Renal cortical epithelial cell (primary cell): ENCODE measurements at regions not wholly inside any gene's neighbourhood (a gene's known extent, or its start where the extent isn't known, plus 50 kb on each side); places are given as distances from the start of the nearest gene placed in this dataset.
A peak's percentile ranks its signal among the peaks of the same experiment; 100 is the strongest.
"Not testable (repeated sequence)": the region's sequence is repeated elsewhere in the genome, so short reads cannot be mapped to it uniquely, and the experiment has no call there.

ENCODE experiments used
- DNase-seq: peaks from one replicate; pipeline ENCODE4 v3.0.0-alpha.2; 2011; ENCODE audit warnings: low read depth

DNA sequence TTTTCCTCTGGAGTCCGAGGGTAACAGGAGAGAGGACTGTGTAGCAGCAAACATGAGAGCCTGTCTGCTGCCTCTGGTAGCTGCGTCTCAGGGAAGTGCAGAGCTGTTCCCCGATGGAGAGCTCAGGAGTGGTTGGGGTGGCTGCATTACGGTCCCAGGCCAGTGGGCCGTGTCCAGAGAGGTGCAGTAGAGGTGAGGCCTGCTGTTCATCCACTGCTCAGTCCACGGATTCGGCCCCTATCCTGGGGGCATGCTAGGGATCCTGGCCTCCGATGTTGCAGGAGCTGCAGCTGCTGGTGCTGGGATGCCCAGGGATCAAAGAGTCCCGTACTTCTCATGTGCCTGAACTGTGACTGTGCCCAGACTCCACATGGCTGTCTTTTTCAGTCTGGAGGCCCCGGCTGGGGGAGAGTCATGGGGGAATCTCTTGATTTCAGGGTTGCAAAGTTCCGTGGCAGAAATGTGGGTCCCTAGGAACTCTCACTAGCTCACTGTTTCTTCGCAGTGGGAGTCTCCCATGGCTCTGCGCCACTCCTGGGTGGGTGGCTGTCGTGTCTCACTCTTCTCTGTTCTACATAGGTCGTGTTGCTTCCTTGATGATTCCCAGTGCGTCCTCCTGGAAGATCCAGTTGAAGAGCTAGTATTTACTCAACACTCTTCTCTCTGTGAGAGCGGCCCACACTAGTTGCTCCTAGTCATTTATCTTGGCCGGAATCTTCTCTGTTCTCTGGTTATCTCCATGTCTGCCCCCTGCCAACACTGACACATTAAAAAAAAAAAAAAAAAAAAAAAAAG is 109.5 kb upstream of the CENPE start:
- no peak for DNase-seq

DNA sequence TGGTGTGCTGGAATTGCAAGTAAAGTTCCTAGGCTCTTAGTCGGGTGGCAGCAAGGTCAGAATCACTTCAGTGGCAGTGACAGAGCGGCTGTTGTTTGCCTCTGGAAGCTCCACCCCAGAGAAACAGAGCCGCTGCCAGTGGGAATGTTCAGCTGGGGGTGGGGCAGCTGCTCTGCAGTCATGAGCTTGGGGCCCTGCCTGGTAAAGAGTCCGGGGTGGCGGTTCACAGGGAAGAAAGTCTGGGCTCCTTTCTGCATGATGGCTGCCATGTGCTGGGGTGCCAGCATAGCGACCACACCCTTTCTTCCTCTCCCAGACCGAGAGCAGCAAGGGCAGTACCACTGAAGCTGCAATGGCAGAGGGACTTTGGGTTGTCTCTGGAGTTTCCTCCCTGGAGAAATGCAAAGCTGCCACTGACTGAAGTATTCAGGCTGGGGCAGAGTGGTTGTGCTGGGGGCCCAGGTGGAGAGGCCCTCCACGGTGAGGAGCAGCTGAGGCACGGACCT is 108.8 kb upstream of the CENPE start:
- DNase-seq: no peak

DNA sequence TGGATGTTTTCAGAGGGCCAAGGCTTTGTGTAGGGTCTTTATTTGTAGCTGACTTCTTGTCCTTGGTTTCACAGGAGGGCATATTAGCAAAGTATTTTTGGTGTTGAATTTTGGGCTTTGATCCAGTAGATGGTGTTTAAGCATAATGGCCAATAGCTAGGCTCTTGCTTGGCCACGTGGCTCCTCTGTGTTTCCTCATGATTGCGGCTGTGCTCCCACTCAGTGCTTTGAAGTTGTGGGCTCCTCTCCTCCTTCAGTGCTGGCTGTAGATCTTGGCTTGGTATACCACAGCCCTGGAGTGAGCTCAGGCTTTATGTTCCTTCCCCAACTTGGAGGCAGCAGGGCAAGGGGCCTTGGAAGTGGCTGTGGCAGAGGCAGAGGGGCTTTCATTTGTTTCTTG is 107.2 kb upstream of the CENPE start:
- no peak for DNase-seq

DNA sequence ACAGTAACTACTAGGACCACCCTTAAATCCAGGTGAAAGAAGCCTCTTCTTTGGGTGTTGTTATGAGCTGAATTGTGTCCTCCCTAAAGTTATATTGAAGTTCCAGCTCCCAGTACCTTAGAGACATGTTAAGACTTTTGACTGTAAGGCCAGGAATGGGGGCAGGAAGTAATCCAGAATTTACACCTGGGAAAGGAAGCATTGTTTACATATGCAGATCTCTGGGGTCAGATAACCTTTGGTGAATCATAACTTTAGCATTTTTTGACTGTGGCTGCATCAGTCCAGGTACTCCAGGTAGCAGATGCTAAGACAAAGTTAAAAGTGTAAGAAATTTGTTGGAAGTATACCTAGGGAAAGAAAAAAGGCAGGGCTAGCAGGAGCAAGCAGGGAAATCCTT is 104.9 kb upstream of the CENPE start:
- peak; percentile 2 for DNase-seq

DNA sequence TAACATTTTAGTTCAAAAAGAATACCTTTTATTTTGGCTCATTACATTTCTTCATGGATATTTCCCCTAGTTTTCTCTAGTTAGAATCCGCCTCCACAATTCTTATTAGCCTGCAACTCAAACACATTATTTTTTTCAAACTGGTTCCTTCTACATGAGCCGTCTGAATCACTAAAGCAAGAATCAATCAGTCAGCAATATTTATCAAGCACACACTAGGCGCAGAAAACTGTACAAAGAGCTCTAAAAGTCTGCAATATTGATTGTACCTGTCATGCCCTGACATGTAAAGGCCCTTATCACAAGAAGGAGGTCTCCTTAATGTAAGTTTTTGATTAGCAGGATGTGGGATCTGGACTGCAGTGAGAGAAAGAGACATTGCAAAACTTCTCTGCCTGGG is 94.8 kb upstream of the CENPE start:
- no peak for DNase-seq

DNA sequence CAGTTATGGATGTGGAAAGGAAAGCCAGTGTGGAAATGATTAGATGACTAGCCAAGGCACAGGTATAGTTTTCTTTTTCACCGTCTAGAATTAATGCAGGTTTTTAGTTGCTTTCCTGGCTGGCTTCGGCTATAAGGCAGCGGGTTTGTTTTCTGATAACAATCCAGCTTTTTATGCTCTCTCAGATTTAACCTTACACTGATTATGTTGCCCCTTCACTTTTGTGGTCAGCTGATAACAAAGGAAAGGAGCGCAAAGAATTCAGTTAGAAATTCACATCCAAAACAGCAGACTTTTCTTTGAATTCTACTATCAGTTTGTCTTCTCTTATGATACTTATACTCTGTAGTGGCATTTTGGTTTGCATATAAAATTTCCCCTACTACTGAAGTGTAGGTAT is 94.2 kb upstream of the CENPE start:
- no peak for DNase-seq

DNA sequence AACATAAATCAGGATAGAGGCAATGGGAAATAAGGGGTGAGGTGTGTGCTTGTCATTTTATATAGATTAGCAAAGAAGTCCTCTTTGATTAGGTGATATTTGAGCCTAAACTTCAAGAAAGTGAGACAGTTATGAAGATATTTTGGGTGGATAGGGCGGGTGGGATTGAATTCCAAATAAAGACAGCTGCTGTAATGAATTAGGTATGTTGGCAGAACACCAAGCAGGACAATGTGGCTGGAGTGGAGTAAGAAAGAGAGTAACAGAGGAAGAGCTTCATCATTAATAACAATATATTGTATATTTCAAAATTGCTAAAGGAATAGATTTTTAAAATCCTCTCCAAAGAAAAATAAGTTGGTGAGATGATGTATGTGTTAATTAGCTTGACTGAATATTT is 91.0 kb upstream of the CENPE start:
- no peak for DNase-seq

DNA sequence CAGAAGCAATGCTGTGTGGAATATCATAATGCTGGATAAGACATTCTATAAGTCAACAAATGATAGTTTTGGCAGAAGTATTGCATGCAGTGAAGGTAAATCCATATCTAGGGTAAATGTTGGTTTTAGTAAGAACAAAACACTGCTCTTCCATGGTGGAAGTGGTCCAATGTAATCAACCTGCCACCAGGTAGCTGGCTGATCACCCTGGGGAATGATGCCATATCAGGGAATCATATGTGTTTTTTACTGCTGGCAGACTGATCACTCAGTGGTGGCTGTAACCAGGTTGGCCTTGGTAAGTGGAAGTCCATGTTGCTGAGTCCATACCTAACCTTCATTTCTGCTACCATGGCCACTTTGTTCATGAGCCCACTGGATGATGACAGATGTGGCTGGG is 74.0 kb upstream of the CENPE start:
- DNase-seq: no peak

DNA sequence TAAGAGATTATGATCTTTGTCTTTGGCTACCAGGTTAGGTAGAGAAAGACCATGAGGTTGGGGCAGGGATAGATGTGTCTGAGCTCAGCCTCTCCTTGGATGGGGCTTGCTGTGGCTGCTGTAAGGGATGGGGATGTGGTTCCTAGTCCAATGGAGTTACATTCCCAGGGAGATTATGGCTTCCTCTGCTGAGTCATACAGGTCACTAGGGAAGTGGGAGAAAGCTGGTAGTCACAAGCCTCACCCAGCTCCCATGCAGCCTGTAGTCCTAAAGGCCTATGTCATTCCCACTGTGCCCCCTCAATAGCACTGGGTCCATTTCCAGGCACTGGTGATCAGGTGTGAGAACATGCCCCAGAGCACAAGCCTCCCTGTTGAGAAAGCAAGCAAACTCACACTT is 70.6 kb upstream of the CENPE start:
- no peak for DNase-seq

DNA sequence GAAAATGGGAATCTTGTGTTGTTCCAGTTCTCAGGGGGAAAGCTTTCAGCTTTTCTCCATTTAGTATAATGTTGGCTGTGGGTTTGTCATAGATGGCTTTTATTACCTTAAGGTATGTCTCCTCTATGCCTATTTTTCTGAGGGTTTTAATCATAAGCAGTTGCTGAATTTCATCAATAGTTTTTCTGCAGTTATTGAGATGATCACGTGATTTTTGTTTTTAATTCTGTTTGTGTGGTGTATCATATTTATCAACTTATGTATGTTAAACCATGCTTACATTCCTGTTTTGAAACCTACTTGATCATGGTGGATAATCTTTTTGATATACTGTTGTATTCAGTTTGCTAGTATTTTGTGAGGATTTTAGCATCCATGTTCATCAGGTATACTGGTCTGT is 66.8 kb upstream of the CENPE start:
- no peak for DNase-seq

DNA sequence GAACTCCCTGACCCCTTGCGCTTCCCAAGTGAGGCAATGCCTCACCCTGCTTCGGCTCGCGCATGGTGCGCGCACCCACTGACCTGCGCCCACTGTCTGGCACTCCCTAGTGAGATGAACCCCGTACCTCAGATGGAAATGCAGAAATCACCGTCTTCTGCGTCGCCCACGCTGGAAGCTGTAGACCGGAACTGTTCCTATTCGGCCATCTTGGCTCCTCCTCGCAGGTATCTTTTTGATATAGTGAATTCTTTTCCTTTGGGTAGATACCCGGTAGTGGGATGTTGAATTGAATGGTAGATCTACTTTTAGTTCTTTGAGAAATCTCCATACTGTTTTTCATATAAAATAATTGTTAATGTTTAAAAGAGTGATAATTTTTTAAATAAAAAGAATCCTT is 57.9 kb upstream of the CENPE start:
- DNase-seq: not testable (repeated sequence)
